Fibroblast of upper back skin (primary cell): ENCODE measurements at regions not wholly inside any gene's neighbourhood (a gene's known extent, or its start where the extent isn't known, plus 50 kb on each side); places are given as distances from the start of the nearest gene placed in this dataset.

Experiments
- DNase-seq: peaks from one replicate; pipeline ENCODE4 v3.0.0-alpha.2; 2013

DNA sequence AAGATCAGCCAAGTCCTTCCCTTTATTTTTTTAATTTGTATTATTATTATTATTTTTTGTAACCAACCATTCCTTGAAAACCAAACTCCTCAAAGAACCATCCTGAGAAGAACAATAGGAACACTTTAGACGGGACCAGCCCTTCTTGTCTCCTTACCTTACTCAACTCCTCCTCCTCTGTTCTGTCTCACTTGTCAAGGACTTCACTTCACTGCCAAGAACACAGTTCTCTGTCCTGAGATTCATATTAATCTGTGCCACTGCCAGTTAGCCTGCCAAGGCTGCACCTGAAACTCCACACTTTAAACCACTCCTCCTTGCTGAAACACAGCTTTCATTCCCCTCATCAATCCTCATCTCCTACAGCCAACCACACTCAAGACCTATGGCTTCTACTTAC is 73.8 kb upstream of the ATP1A1 start:
- DNase-seq: no peak

DNA sequence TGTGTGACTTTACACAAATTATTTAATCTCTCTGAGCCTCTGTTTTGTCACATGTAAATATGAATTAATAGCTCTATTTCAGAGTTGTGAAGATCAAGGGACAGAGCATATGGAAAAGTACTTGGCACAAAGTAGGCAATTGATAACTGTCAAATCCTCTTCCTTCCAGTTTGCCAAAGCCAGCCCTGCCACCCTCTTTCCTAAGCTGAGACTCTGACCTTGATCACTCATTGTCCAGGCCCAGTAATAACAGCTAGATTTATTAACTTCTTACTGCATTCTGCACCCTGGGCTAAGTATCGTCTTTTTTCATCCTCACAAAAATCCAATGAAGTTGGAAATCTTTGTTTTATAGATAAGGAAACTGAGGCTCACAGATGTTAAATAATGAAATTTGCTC is 70.8 kb upstream of the ATP1A1 start:
- no peak for DNase-seq

DNA sequence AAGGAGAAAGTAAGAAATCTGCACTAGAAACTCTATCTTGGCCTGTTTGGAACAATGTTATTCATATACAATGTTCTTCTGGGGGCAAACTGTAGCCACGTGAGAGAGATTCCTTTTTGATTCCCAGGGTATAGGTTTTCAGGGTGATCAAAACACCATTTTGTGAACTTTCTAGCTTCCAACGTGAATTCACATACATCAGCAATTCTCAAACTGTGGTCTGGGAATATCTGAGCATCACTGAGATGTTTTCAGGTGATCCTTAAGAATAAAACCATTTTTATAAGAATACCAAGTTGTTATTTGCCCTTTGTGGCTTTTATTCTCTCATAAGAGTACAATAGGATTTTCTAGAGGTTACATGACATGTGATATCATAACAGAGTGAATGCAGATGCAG is 66.9 kb upstream of the ATP1A1 start:
- no peak for DNase-seq

DNA sequence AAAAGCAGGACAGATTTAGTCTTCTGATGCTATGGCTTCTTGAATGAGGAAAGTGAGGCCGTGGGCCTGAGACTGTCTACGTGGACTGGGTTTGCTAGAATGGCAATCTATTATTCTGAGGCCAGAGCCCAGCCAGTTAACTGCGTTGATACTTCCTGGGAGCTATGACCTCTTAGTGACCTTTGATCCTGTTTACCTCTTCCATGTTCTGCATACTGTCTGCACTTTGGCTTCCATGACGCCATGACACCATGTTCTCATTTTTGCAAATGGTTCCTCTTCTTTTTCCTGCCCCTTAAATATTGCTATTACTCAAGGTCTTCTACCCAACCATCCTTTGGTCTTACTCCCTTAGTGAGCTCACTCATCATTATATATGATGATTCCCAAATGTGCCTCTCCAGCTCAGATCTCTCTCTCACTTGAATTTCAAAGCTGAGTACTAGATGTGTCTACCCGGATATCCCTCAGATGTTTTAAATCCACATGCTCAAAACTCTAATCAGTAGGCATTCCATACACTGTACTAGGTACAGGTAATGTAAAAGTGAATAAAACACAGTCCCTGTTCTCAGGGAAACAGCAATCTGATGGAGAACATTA is 66.1 kb upstream of the ATP1A1 start:
- DNase-seq: no peak

DNA sequence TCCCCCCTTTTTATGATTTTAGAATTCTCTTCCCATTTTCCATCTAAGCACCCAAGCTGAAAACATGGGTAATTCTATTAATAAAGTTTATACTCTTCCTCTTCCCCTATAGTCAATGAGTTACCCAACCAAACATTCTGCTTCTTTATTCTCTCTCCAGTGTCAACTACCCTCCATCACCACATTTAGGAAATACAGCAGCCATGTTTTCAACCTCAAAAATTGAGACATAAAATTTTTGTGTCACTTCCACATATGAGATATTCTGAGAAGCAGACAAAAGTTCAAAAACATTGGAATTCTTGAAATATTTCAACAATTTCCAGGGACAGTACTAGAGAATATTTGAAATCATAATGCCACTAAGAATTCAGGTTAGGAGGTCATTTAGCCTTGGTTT is 64.8 kb upstream of the ATP1A1 start:
- DNase-seq: no peak

DNA sequence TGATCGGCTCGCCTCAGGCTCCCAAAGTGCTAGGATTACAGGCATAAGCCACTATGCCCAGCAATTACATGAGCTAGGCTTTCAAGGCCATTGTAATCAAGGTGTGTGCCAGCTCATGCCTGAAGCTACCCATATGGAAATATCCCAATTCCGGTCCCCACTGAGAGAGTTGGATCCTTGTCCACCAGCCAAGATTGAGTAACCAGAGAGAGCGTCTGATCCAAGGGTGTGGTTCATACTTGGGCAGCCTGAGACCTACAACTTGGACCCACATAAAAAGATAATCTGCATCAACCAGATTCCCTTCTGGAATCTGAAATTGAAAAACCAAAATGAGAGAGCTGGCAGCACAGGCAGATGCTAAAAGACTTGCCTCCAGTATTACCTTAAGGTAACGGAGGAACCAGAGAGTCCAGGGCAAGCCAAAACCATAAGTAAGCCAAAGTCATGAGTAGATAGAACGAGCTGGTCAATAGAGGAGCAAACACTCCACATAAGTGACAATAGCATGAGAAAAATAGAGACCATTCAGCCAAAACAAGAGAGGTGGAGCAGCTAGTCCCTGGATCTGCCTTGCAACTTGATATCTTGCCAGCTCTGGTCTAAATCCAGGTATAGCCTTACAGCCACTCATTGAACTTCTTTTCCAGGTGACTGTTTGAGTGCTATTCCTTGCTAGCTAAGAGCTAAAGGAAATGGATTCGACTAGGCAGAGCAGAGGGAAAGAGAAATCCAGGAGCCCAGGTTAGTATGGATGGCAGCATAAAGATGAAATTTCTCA is 63.8 kb upstream of the ATP1A1 start:
- no peak for DNase-seq

DNA sequence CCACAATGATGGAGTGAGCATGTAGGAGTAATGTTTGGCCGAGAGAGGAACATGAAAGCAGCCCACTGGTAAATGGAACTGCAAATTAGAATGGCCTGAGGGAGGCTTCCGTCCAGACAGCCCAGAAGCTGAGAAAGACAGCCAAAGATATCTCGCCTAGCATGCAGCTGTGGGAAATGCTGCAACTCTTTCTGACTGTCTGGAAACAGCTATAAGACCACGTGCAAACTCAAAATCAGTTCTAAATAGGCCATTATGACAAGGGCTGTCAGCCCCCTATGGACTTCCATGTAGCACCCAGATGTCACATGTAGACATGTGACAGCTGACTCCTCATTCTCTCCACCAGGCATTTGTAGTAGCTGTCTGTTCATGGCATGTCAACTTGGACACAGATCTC is 62.9 kb upstream of the ATP1A1 start:
- DNase-seq: no peak

DNA sequence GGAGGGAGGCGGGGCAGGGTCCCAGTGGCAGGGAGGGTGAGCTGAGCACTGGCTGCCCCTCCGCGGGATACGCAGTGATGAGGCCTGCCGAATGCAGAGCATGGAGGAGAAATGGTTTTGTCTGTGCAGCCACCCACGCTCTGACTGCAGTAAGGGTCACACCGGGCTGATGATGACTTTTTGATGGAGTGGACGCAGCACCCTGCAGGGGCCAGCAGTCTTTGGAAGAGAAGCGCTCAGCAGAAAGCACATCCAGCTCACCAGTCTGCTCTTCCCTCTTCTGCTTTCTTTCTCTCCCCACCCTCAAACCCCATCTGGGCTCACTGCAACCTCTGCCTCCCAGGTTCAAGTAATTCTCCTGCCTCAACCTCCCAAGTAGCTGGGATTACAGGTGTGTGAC is 61.9 kb upstream of the ATP1A1 start:
- DNase-seq: no peak

DNA sequence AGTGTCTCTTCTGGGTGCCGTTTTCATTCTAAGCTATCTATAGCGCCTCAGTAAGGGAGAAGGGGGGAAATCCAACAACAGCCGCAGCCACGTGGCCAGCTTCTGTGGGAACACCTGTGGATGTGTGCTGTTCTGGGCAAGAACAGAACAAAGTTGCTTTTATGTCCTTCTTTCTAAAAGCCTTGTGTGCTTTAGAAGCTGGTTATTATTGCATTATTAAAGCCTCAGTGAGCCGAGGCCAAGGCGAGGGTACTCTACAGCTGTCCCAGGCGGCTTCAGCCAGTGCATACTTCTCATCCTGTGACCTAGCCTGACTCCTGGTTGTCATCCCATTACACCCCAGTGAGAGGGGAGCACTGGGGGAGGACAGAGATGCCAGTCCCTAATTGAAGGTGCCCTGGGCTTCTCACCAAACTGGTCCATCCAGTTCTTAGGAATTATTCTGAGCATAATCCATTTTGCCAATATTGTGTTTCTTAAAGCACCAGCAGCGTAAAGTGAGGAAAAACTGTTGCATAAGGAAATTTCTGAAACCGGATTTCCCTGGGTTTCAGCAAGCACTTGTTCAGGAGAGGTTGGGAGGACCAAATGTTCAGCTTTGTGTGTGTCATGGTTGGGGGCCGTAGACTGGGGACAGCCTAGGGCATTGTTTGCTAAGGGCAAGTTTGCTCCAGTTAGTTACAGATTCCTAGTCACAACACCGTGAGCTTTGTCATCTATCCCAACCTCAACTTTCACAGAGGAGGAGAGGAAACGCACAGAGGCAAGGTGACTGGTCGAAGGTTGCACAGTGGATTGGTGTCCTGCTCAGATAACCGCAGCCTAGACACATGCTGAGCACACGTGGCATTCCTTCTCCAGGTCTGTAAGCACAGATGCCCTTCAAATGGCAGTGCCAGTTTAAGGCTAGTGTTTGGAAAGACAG is 61.0 kb upstream of the ATP1A1 start:
- DNase-seq: no peak

DNA sequence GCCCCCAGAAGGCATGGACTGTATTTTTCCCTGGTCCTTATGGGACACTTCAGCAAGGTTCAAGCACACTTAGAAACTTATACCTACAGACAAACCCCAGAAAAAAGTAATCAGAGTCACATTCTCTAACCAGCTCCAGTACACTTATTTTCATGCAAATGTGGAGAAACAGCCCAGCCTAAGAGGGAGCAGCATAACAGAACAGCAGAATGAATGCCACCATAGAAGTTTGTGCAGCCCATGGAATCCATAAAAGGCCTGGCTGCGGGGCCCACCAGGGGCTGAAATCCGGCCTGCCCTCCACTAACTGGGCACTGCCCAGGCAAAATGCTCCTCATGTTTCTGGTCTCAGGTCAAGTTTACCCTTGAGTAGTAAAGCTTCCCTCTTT is 60.4 kb upstream of the ATP1A1 start:
- DNase-seq: no peak

DNA sequence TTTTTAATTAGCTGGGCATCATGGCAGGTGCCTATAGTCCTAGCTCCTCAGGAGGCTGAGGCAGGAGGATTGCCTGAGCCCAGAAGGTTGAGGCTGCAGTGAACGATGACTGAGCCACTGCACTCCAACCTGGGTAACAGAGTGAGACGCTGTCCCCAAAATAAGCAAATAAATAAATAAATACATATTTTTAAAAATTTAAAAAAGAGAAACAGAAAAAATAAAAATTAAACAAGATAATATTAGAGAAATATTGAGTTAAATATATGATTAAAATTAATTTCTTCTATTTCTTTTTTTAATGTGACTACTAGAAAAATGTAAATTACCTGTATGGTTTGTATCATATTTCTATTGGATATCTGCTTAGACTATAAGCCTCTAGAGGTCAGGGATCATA is 59.3 kb upstream of the ATP1A1 start:
- DNase-seq: no peak

DNA sequence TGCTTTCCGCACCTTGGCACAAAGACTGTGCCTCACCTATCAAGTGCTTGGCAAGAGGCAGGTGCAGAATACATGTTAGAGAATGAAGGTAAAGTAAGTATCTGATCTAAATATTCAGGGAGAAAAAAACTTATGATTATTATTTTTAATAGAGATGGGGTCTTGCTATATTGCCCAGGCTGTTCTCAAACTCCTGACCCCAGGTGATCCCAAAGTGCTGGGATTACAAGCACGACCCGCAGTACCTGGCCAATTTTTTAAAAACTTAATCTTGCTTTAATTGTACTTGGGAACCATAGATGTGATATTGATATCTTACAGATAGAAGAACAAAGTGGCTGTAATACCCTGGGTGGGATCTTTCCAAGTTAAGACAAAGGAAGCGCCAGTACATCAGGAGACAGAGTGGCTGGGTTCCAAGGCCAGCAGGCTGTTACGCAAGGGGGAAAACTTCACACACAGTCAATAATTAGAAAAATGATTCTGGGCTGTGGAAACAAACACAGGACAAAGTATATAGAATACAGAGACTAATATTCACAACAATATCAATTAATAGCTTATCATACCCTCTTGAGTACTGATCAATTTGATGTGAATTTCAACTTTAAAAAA is 58.6 kb upstream of the ATP1A1 start:
- DNase-seq: no peak

DNA sequence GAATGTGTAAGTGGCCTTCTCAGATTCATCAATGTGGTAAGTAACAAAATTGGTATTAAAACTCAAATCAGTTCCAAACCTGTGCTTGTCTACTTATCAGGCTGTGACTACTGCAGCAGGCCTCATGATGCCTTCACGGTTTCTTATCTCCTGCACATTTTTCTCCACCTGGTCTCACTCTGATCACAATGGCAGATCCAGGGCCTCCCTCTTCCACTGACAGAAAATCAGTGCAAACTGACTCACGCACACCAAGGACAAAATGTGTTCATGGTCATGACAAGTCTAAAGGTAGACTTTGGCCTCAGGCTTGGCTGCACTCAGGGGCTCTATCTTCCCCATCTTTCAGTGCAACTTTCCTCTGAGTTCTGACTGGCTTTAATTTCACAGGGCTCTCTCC is 56.7 kb upstream of the ATP1A1 start:
- no peak for DNase-seq

DNA sequence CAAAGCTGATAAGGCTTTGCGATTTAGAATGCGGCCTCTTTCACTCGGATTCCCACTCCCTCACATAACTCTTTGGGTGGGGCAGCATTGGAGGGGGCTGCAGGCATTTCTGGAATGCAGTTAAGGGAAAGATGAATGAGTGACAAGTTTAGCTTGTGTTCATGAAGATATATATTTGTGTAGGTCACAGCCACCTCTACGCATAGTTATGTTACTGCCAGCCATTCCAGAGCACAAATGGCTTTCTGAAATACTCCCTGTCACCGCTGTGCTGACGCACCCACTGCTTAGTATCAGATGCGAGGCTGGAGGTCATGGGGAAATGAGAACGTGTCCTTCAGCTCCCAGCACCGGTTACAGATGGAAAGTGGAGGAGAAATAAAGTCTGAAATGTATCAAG is 54.1 kb upstream of the ATP1A1 start:
- no peak for DNase-seq

DNA sequence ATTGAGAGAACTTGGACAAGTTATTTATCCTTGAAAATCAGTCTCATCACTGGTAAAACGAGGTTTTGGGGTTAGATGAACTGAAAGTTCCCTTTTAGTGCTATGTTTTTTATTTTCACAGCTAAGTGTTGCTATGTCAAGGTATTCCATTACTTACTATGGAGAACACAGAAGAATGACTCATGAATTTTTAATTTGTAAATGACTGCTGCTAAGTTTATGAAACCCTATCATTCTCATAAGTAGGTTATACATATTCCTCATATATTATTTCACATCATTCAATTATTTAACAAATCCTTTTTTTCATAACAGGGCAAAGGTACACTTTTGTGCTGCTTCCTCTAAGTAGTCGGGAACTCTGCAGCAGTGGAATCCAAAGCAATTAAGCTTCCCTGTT is 52.2 kb upstream of the ATP1A1 start:
- no peak for DNase-seq

DNA sequence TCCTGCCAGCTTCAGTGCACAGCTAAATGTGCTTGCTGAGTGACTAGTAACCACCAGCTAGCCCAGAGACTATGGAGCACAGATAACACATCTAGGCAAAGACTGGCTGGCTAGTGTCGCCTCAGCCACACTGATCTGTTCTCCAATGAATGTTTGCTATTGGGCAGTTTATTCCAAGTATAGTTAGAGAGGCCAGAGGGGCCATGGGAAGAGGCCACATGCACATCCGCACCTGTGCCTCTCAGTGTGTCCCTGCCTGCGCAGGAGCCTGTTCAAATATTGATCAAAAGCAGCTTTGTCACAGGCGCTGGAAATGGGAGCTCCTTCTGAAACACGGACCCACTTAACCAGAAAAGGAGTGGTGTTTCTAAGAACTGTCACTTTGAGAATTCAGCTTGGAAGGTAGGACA is 51.3 kb upstream of the ATP1A1 start:
- no peak for DNase-seq

DNA sequence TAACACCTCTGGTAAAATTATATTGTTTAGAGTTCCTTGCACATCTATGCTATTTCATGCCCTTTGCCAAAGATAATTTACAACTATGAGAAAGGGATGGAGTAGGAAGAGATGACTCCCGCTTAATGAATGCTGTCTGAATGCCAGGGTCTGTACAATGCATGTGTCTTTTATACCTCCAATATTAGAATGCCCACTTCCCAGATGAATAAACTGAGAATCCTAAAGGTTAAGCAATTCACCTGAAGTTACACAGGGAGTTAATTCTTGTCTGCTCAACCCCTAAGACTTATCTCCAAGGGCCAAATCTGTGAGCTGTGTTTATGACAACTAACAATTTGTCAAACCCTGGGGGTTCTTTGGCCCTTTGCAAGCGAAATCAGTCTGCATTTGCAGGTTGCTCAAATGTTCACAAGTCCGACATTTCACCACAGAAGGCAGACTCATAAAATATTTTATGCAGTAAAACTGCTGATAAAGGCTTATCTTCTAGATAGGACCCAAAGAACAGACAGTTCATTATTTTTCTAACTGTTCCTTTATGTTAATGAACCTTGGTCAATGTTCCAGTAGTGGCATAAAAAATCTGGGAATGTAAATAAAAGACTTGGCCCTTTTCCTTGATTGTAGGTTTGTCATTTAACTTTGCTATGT is 50.2 kb upstream of the ATP1A1 start:
- DNase-seq: no peak
